Esophagus (tissue), 2 donors: ENCODE measurements at regions not wholly inside any gene's neighbourhood (a gene's known extent, or its start where the extent isn't known, plus 50 kb on each side); places are given as distances from the start of the nearest gene placed in this dataset.

Experiments
- H3K27ac ChIP-seq, 2 donors: one replicate each; pipeline ENCODE4 v1.5.1; 2013; ENCODE audit warnings: low read depth in 2 of 2, mild to moderate bottlenecking in 2 of 2, inconsistent platforms in 1 of 2, low read length in 1 of 2, moderate library complexity in 1 of 2
- H3K27me3 ChIP-seq, 2 donors: one replicate each; pipeline ENCODE4 v1.6.1; 2013; ENCODE audit warnings: low read length in 2 of 2, control low read depth in 1 of 2, mild to moderate bottlenecking in 1 of 2; ENCODE audit not compliant: insufficient read depth in 2 of 2, control insufficient read depth in 1 of 2
- H3K36me3 ChIP-seq, 2 donors: one replicate each; pipeline ENCODE4 v1.6.1; 2013; ENCODE audit warnings: low read length in 1 of 2; ENCODE audit not compliant: control insufficient read depth in 2 of 2, insufficient read depth in 2 of 2
- H3K4me1 ChIP-seq, 2 donors: one replicate each; pipeline ENCODE4 v1.6.1; 2013; ENCODE audit warnings: low read length in 1 of 2; ENCODE audit not compliant: control insufficient read depth in 2 of 2, insufficient read depth in 2 of 2
- H3K4me3 ChIP-seq, 2 donors: one replicate each; pipeline ENCODE4 v1.5.1; 2013; ENCODE audit warnings: low read length in 2 of 2, mild to moderate bottlenecking in 2 of 2, low read depth in 1 of 2, moderate library complexity in 1 of 2
- H3K9me3 ChIP-seq, 2 donors: one replicate each; pipeline ENCODE4 v1.6.1; 2013; ENCODE audit warnings: mild to moderate bottlenecking in 2 of 2, low read depth in 1 of 2, low read length in 1 of 2, moderate library complexity in 1 of 2; ENCODE audit not compliant: control insufficient read depth in 2 of 2, insufficient read depth in 1 of 2
- WGBS, 2 donors: extraction: QIAGEN DNeasy Blood & Tissue Kit; methylation state at CpG; one replicate each; pipeline ENCODE4 v1.1.7; 2013; 5-methylcytosine and 5-hydroxymethylcytosine counted together
- donor health status: healthy with polysubstance abuse.
- donor health status: Bipolar disorder and iron deficiency.

- Histone ChIP-seq H3K4me1 (no peaks in the 10 kb centered on the region), H3K27ac (no peak overlapping the region), H3K4me3 (no peak overlapping the region), H3K27me3 (no peaks in the 10 kb centered on the region), H3K9me3 (no peaks in the 10 kb centered on the region), H3K36me3 (no peaks in the 10 kb centered on the region)
- WGBS, 2 donors: 60 to 62% methylated on average over 6 of the region's 6 CpGs
These were observed 114.5 kb downstream of the NUF2 start for GRCh38 chr1:163436140-163436812.

- Histone ChIP-seq H3K4me3 (no peak overlapping the region), H3K27me3 (no peaks in the 10 kb centered on the region), H3K9me3 (no peaks in the 10 kb centered on the region), H3K36me3 (no peaks in the 10 kb centered on the region), H3K4me1 (no peaks in the 10 kb centered on the region), H3K27ac (no peak overlapping the region)
- 42 to 48% methylated on average over 6 of the region's 6 CpGs for whole genome bisulfite sequencing, 2 donors
These were observed 117.7 kb downstream of the NUF2 start for GRCh38 chr1:163439471-163439870.

GRCh38 chr1:163440090-163440489, 118.3 kb downstream of the NUF2 start:
- H3K36me3 ChIP-seq: no peaks in the 10 kb centered on the region
- no peak overlapping the region for H3K4me3 ChIP-seq
- H3K9me3 ChIP-seq: no peaks in the 10 kb centered on the region
- 60 to 61% methylated on average over 4 of the region's 4 CpGs for WGBS, 2 donors
- H3K27me3 ChIP-seq: no peaks in the 10 kb centered on the region
- no peak overlapping the region for H3K27ac ChIP-seq
- H3K4me1 ChIP-seq: no peaks in the 10 kb centered on the region

GRCh38 chr1:163442231-163442879, 120.6 kb downstream of the NUF2 start:
- Histone ChIP-seq H3K36me3 (no peaks in the 10 kb centered on the region), H3K27ac (no peak overlapping the region), H3K9me3 (no peaks in the 10 kb centered on the region), H3K4me1 (no peaks in the 10 kb centered on the region), H3K27me3 (no peaks in the 10 kb centered on the region), H3K4me3 (no peak overlapping the region)
- 83 to 84% methylated on average over 4 of the region's 4 CpGs for WGBS, 2 donors

- no peaks in the 10 kb centered on the region for H3K27me3 ChIP-seq
- H3K9me3 ChIP-seq: no peaks in the 10 kb centered on the region
- no peak overlapping the region for H3K27ac ChIP-seq
- H3K4me1 ChIP-seq: no peaks in the 10 kb centered on the region
- H3K4me3 ChIP-seq: no peak overlapping the region
- 73 to 82% methylated on average over 7 of the region's 7 CpGs for WGBS, 2 donors
- no peaks in the 10 kb centered on the region for H3K36me3 ChIP-seq
These were observed 121.1 kb downstream of the NUF2 start for GRCh38 chr1:163442895-163443294.

- Histone ChIP-seq H3K27ac (no peak overlapping the region), H3K4me1 (no peaks in the 10 kb centered on the region), H3K27me3 (no peaks in the 10 kb centered on the region), H3K4me3 (no peak overlapping the region), H3K36me3 (no peaks in the 10 kb centered on the region), H3K9me3 (no peaks in the 10 kb centered on the region)
- 73 to 84% methylated on average over 4 of the region's 4 CpGs for WGBS, 2 donors
These were observed 122.1 kb downstream of the NUF2 start for GRCh38 chr1:163443863-163444262.

- H3K27me3 ChIP-seq: no peaks in the 10 kb centered on the region
- H3K27ac ChIP-seq: no peak overlapping the region
- no peaks in the 10 kb centered on the region for H3K9me3 ChIP-seq
- WGBS, 2 donors: 36 to 38% methylated on average over 2 of the region's 2 CpGs
- no peak overlapping the region for H3K4me3 ChIP-seq
- H3K36me3 ChIP-seq: no peaks in the 10 kb centered on the region
- H3K4me1 ChIP-seq: no peaks in the 10 kb centered on the region
These were observed 122.9 kb downstream of the NUF2 start for GRCh38 chr1:163444665-163445064.

- Histone ChIP-seq H3K36me3 (no peaks in the 10 kb centered on the region), H3K27me3 (no peaks in the 10 kb centered on the region), H3K4me1 (no peaks in the 10 kb centered on the region), H3K9me3 (no peaks in the 10 kb centered on the region), H3K27ac (no peak overlapping the region), H3K4me3 (no peak overlapping the region)
These were observed 129.2 kb downstream of the NUF2 start for GRCh38 chr1:163450986-163451385.

- no peak overlapping the region for H3K27ac ChIP-seq
- no peaks in the 10 kb centered on the region for H3K9me3 ChIP-seq
- no peak overlapping the region for H3K4me3 ChIP-seq
- no peaks in the 10 kb centered on the region for H3K27me3 ChIP-seq
- 81 to 84% methylated on average over 4 of the region's 4 CpGs for WGBS, 2 donors
- no peaks in the 10 kb centered on the region for H3K36me3 ChIP-seq
- H3K4me1 ChIP-seq: no peaks in the 10 kb centered on the region
These were observed 137.8 kb downstream of the NUF2 start for GRCh38 chr1:163459539-163459938.

GRCh38 chr1:163467289-163467688, 145.5 kb downstream of the NUF2 start:
- no peaks in the 10 kb centered on the region for H3K9me3 ChIP-seq
- no peaks in the 10 kb centered on the region for H3K36me3 ChIP-seq
- H3K4me3 ChIP-seq: no peak overlapping the region
- no peaks in the 10 kb centered on the region for H3K4me1 ChIP-seq
- 67 to 74% methylated on average over 1 of the region's 1 CpG for WGBS, 2 donors
- no peak overlapping the region for H3K27ac ChIP-seq
- no peaks in the 10 kb centered on the region for H3K27me3 ChIP-seq
